Germinal center (tissue), 1 donor: ENCODE measurements at regions not wholly inside any gene's neighbourhood (a gene's known extent, or its start where the extent isn't known, plus 50 kb on each side); places are given as distances from the start of the nearest gene placed in this dataset.

ENCODE experiments used
- DNase-seq: peaks from one replicate; pipeline ENCODE4 v3.0.0; 2012; ENCODE audit warnings: mixed read lengths, low spot score

GRCh38 chr2:222058819-222059445 lies 239.9 kb downstream of the PAX3 start:
- no peak for DNase-seq

GRCh38 chr2:222057347-222058073 lies 241.3 kb downstream of the PAX3 start:
- DNase-seq: peak; percentile 27

- DNase-seq: no peak
Measured at GRCh38 chr2:222055328-222055727, 243.5 kb downstream of the PAX3 start.

GRCh38 chr2:222054813-222055212 lies 244.0 kb downstream of the PAX3 start:
- DNase-seq: no peak

- no peak for DNase-seq
Measured at GRCh38 chr2:222052934-222053367, 245.8 kb downstream of the PAX3 start.

GRCh38 chr2:222050981-222051380 lies 247.8 kb downstream of the PAX3 start:
- DNase-seq: no peak

- no peak for DNase-seq
Measured at GRCh38 chr2:222049946-222050345, 248.9 kb downstream of the PAX3 start.

- DNase-seq: no peak
Measured at GRCh38 chr2:222043897-222044296, 254.9 kb downstream of the PAX3 start.

GRCh38 chr2:222042666-222043065 lies 256.1 kb downstream of the PAX3 start:
- no peak for DNase-seq

- DNase-seq: no peak
Measured at GRCh38 chr2:222040333-222040732, 258.5 kb downstream of the PAX3 start.

GRCh38 chr2:222039821-222040220 lies 259.0 kb downstream of the PAX3 start:
- DNase-seq: no peak

GRCh38 chr2:222038067-222038802 lies 260.6 kb downstream of the PAX3 start:
- no peak for DNase-seq

GRCh38 chr2:222037211-222037610 lies 261.6 kb downstream of the PAX3 start:
- DNase-seq: no peak

GRCh38 chr2:222034058-222034457 lies 264.7 kb downstream of the PAX3 start:
- no peak for DNase-seq

- DNase-seq: no peak
Measured at GRCh38 chr2:222033541-222033940, 265.3 kb downstream of the PAX3 start.

GRCh38 chr2:222025881-222026271 lies 272.9 kb downstream of the PAX3 start:
- no peak for DNase-seq

GRCh38 chr2:222024932-222025880 lies 273.6 kb downstream of the PAX3 start:
- DNase-seq: no peak

- no peak for DNase-seq
Measured at GRCh38 chr2:222017252-222017850, 281.4 kb downstream of the PAX3 start.

- DNase-seq: no peak
Measured at GRCh38 chr2:222013889-222014288, 284.9 kb downstream of the PAX3 start.

GRCh38 chr2:222000326-222000725 lies 298.5 kb downstream of the PAX3 start:
- DNase-seq: no peak

GRCh38 chr2:221999717-222000116 lies 299.1 kb downstream of the PAX3 start:
- DNase-seq: no peak

- DNase-seq: no peak
Measured at GRCh38 chr2:221999166-221999565, 299.6 kb downstream of the PAX3 start.
